ENCODE measurements at regions not wholly inside any gene's neighbourhood (a gene's known extent, or its start where the extent isn't known, plus 50 kb on each side); places are given as distances from the start of the nearest gene placed in this dataset.

DNA sequence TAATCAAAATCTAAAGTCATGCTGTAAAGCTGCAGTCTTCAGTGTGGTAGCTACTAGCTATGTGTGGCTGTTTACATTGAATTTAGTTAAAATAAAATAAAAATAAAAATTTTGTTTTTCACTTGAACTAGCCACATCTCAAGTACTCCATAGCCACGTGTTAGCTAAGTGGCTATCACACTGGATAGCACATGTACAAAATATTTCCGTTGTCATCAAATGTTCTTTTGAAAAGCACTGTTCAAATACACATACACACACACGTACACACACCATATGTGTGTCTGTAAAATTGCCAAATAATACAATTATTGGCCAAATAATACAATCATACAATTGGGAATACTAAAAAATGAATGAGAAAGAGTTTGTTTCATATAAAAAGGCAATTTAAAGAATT lies 778.2 kb upstream of the FLRT2 start:
- no peak for DNase-seq

DNA sequence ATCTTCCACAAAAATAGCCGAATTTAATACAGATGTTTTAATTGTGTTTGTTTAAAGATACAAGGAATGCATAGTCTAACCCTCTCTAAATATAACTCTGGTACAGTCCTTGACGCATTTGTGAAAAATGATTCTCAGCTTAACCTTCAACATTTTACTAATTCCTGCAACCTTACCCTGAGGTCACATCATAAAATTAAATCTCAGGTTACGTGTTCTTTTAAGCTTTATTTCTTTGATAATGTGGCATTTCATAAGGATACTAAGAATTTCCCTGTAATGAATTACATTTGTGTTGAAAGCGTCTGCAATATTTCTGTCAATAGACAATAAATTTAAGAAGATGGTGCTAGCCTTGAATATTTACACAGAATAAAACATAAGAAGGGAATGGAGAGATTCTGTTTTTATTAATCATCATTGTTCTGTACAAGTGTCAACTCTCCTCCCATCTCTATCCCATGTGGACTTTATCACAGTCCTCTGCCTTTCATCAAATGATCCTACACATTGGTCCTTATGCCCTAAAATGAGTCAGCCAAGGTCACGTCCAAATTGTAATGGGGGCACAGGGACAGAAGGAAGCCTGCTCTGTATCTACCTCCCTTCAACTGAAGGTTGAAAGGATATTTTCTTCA lies 769.3 kb upstream of the FLRT2 start:
- DNase-seq = peak; percentile 70

- no peak for DNase-seq
Observed at GRCh38 chr14:84767434-84767833, 762.5 kb upstream of the FLRT2 start.

- DNase-seq = peak; percentile 19
Observed at GRCh38 chr14:84770030-84770429, 759.9 kb upstream of the FLRT2 start.

DNA sequence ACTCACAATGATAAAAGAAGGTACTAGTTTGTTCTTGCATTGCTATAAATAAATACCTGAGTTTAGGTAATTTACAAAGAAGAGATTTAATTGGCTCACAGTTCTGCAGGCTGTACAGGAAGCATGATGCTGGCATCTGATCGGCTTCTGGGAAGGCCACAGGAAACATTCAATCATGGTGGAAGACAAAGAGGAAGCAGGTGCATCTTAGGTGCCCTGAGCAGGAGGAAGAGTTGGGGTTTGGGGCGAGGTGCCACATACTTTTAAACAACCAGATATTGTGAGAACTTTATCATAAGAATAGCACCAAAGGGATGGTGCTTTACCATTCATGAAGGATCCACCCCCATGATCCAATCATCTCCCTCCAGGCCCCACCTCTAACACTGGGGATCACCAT lies 752.6 kb upstream of the FLRT2 start:
- DNase-seq = no peak

- DNase-seq = no peak
Observed at GRCh38 chr14:84782902-84783301, 747.0 kb upstream of the FLRT2 start.

GRCh38 chr14:84783511-84783910 lies 746.4 kb upstream of the FLRT2 start:
- peak; percentile 68 for DNase-seq

GRCh38 chr14:84785996-84786395 lies 743.9 kb upstream of the FLRT2 start:
- peak; percentile 54 for DNase-seq

- no peak for DNase-seq
Observed at GRCh38 chr14:84789012-84789411, 740.9 kb upstream of the FLRT2 start.

DNA sequence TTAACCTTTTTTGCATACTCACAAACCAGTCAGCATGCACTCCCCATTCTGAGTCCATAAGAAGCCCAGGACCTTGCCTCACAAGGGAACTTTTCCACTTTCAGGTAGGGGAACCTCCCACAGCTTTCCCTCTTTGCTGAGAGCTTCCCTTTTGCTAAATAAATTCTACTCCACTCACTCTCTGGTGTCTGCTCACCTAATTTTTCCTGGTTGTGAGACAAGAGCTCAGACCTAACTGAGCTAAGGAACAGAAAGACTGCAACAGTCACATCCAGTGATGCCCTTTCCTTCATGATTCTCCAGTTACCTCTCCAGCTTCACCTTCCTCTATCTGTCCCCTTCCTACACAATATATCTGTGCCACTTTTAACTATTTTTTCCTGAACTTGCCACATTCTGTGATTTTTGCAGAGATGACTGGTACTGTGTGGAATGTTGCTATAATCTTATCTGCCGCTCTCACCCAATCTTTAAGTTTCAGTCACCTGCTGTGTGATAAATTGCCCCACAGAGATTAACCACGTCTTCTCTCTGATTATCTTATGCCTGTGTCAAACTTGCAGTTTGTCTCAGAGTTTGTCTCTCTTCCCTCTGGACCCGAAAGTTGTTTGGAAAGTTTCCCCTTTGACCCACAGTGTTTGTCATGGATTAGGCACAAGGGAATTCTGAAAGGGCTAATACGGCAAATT lies 737.1 kb upstream of the FLRT2 start:
- no peak for DNase-seq

- DNase-seq = no peak
Observed at GRCh38 chr14:84797326-84797725, 732.6 kb upstream of the FLRT2 start.

DNA sequence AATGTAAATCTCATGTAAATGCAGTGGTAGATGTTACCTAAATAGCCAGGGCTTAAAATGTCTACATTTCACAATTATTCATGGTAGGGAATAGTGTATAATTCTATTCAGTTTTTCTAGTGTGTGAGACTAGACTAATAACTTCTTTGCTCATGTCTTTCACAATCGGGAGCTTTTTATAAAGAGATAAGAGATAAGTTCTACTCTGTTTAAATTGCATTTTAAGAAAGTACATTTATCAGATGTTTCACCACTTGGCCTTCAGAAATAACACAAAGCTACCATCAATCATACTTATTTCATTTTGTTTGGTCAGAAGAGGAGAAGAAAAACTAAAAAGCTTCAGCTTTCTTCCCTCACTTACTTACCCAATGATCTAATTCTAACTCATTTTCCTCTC lies 725.5 kb upstream of the FLRT2 start:
- no peak for DNase-seq

DNA sequence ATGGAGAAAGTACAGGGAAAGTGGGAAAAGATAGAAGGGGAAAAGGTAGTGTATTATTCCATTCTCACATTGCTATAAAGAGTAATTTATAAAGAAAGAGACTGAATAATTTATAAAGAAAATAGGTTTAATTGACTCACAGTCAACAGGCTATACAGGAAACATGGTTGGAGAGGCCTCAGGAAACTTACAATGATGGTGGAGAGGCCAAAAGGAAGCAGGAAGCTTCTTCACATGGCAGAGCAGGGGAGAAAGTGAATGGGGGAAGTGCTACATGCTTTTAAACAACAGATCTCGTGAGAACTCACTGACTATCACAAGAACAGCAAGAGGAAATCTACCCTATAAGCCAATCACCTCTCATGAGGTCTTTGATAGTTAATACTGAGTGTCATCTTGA lies 725.0 kb upstream of the FLRT2 start:
- DNase-seq = no peak

DNA sequence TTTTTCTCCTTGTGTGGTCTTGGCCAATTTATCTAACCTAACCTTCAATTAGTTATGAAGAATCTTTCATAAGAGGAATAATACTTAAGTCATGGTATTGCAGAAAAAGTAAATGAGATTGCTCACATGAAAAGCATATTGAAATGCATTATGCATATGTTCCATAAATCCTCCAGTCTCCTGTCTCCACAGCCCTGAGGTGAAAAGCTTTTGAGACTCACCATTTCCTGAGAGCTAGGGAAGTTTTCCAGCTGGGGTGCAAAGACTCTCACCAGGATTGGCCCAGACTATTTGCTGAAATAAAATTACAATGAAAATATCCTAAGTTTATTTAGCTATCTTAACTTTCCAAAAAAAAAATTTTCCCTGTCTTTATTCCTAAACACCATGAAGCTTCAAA lies 723.8 kb upstream of the FLRT2 start:
- no peak for DNase-seq

GRCh38 chr14:84806622-84807021 lies 723.3 kb upstream of the FLRT2 start:
- DNase-seq = peak; percentile 15

DNA sequence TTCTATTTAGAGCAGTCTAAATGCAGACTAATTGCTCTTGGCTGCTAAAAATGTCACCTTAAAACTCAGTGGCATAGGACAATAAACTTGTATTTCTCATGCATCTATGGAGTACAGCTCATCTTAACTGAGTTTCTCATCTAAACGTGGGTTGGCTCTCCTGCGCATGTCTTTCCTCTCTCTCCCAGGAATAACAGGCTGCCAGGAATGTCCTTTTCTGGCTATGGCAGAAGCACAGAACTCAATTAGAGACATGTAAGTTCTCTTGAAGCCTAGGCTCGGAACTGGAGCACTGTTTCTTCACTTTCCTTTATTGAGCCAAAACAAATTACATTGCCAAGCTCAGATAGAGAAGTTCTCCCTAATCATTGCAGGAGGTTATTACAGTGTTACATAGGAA lies 722.3 kb upstream of the FLRT2 start:
- no peak for DNase-seq

- DNase-seq = no peak
Observed at GRCh38 chr14:84809158-84809557, 720.8 kb upstream of the FLRT2 start.

DNA sequence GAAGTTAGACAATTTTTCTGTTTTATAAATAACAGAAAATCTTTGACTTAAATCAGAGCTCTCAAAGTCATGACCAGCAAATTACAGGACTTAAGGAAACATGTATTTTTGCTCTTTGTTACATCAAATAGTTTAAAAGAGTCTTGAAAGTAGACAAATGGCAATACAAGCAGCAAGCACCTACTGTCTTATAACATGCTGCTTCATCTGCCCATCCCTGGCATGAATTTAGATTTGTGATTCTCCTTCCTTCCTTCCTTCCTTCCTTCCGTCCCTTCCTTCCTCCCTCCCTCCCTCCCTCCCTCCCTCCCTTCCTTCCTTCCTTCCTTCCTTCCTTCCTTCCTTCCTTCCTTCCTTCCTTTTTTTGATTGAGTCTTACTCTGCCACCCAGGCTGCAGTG lies 715.6 kb upstream of the FLRT2 start:
- DNase-seq = no peak

GRCh38 chr14:84819528-84819927 lies 710.4 kb upstream of the FLRT2 start:
- DNase-seq = peak; percentile 36

GRCh38 chr14:84825481-84826251 lies 704.3 kb upstream of the FLRT2 start:
- peak; percentile 49 for DNase-seq

- DNase-seq = peak; percentile 7
Observed at GRCh38 chr14:84826294-84826693, 703.6 kb upstream of the FLRT2 start.

DNA sequence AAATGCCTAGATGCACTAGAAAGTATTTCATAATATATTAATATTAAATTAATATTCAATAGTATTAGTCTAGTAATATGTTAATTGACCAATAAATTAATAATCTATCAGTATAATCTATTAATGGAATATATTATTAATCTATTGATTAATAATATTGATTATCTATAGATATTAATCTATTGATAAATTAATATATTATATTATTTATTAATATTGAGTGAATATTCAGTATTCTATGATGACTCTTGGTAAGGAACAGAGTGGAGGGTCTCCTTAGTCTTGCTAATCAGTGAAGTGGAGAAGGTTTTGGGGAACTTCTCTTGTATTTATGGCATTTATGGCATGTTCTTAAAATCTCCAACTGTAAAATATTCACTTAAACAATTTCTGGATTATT lies 679.3 kb upstream of the FLRT2 start:
- DNase-seq = no peak

GRCh38 chr14:84856751-84857534 lies 673.0 kb upstream of the FLRT2 start:
- DNase-seq = no peak

All from fibroblast of skin of back (primary cell).